IMR-90 (cell line): ENCODE measurements at regions not wholly inside any gene's neighbourhood (a gene's known extent, or its start where the extent isn't known, plus 50 kb on each side); places are given as distances from the start of the nearest gene placed in this dataset.

ENCODE experiments used
- BHLHE40 ChIP-seq: fragments of 150-350 bp; IDR thresholded peaks from 2 replicates; pipeline ENCODE4 v1.6.1; 2016; ENCODE audit warnings: mild to moderate bottlenecking, low read depth, low read length
- CHD1 ChIP-seq: IDR thresholded peaks from 2 replicates; pipeline ENCODE4 v1.6.1; 2012; ENCODE audit warnings: low read depth, low read length, improper control_type of control experiment
- CTCF ChIP-seq: conservative IDR thresholded peaks from 2 replicates; pipeline ENCODE4 v1.5.1; 2012; ENCODE audit warnings: mild to moderate bottlenecking, low read depth, low read length, improper control_type of control experiment
- ELK1 ChIP-seq: fragments of 150-350 bp; IDR thresholded peaks from 2 replicates; pipeline ENCODE4 v1.6.1; 2016; ENCODE audit warnings: low read depth, mild to moderate bottlenecking, low read length, moderate library complexity, borderline replicate concordance
- MAFK ChIP-seq: IDR thresholded peaks from 2 replicates; pipeline ENCODE4 v1.6.1; 2012; ENCODE audit warnings: low read depth, low read length, improper control_type of control experiment
- MAZ ChIP-seq: IDR thresholded peaks from 2 replicates; pipeline ENCODE4 v1.6.1; 2012; ENCODE audit warnings: low read depth, mild to moderate bottlenecking, low read length, improper control_type of control experiment, moderate library complexity, borderline replicate concordance
- NFE2L2 ChIP-seq: fragments of 150-350 bp; IDR thresholded peaks from 2 replicates; pipeline ENCODE4 v1.6.1; 2016; ENCODE audit warnings: low read depth, mild to moderate bottlenecking, low read length
- POLR2A ChIP-seq: IDR thresholded peaks from 2 replicates; pipeline ENCODE4 v1.6.1; 2012; ENCODE audit warnings: mild to moderate bottlenecking, low read depth, low read length
- RAD21 ChIP-seq: IDR thresholded peaks from 2 replicates; pipeline ENCODE4 v1.6.1; 2012; ENCODE audit warnings: low read length, improper control_type of control experiment
- RCOR1 ChIP-seq: IDR thresholded peaks from 2 replicates; pipeline ENCODE4 v1.6.1; 2012; ENCODE audit warnings: mild to moderate bottlenecking, low read length, improper control_type of control experiment; ENCODE audit not compliant: insufficient replicate concordance
- RFX5 ChIP-seq: IDR thresholded peaks from 2 replicates; pipeline ENCODE4 v1.8.0; 2012; ENCODE audit warnings: low read depth, mild to moderate bottlenecking, low read length, moderate library complexity
- USF2 ChIP-seq: fragments of 150-350 bp; IDR thresholded peaks from 2 replicates; pipeline ENCODE4 v1.6.1; 2017; ENCODE audit warnings: mild to moderate bottlenecking, antibody characterized with exemption, low read length, low read depth

- TF ChIP-seq RAD21: no peak
- no peak for TF ChIP-seq CTCF
- TF ChIP-seq RFX5: no peak
- no peak for TF ChIP-seq CHD1
- no peak for TF ChIP-seq BHLHE40
- no peak for TF ChIP-seq MAZ
- TF ChIP-seq POLR2A: no peak
- no peak for TF ChIP-seq USF2
- TF ChIP-seq NFE2L2: no peak
- no peak for TF ChIP-seq ELK1
- no peak for TF ChIP-seq MAFK
- no peak for TF ChIP-seq RCOR1
These were observed 560.4 kb upstream of the DPPA4 start for GRCh38 chr3:109897734-109898133.
